ENCODE measurements at regions not wholly inside any gene's neighbourhood (a gene's known extent, or its start where the extent isn't known, plus 50 kb on each side); places are given as distances from the start of the nearest gene placed in this dataset.
A peak's percentile ranks its signal among the peaks of the same experiment; 100 is the strongest.

DNA sequence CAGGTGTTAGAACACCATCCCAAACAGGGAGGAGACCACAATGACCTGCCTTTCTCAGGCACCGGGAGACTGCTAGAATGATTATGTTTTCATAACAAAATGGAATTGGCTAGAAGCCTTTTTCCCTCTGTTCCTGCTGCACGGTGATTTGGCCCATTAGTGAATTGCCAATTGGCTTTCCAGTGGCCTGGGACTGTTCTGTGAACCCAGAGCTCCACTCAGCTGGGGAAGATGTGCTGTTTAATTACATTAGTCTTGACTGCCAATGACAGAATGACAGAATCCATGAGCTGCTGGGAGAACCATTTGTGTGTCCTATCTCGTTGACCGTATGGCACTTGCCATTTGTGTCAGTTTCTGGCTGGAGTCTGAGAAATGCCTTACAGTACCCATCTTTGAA, 242.9 kb downstream of the CDH11 start:
- Histone ChIP-seq H3K4me2 (ENCODE audit: low read length) (no peak overlapping the region), H3K9me2 (replicated peaks; ENCODE audit: control insufficient read depth, low read length) (no peaks in the 10 kb centered on the region), H3K36me3 (ENCODE audit: control insufficient read depth, low read length) (no peaks in the 10 kb centered on the region), H3K4me3 (ENCODE audit: low read length) (no peak overlapping the region), H3K27ac (ENCODE audit: low read depth, low read length) (no peak overlapping the region), H4K20me1 (ENCODE audit: control insufficient read depth, insufficient read depth, low read depth, low read length) (no peaks in the 10 kb centered on the region), H3K27me3 (ENCODE audit: control insufficient read depth, low read length) (no peaks in the 10 kb centered on the region), H3K79me2 (ENCODE audit: control insufficient read depth, low read length) (no peaks in the 10 kb centered on the region), H3K9me3 (ENCODE audit: control insufficient read depth, insufficient read depth, low read length) (no peaks in the 10 kb centered on the region), H3F3A (ENCODE audit: control insufficient read depth, insufficient read depth) (no peaks in the 10 kb centered on the region), H3K4me1 (ENCODE audit: control insufficient read depth, low read length) (no peaks in the 10 kb centered on the region)
- TF ChIP-seq, protein P1, sequence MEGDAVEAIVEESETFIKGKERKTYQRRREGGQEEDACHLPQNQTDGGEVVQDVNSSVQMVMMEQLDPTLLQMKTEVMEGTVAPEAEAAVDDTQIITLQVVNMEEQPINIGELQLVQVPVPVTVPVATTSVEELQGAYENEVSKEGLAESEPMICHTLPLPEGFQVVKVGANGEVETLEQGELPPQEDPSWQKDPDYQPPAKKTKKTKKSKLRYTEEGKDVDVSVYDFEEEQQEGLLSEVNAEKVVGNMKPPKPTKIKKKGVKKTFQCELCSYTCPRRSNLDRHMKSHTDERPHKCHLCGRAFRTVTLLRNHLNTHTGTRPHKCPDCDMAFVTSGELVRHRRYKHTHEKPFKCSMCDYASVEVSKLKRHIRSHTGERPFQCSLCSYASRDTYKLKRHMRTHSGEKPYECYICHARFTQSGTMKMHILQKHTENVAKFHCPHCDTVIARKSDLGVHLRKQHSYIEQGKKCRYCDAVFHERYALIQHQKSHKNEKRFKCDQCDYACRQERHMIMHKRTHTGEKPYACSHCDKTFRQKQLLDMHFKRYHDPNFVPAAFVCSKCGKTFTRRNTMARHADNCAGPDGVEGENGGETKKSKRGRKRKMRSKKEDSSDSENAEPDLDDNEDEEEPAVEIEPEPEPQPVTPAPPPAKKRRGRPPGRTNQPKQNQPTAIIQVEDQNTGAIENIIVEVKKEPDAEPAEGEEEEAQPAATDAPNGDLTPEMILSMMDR (IDR thresholded peaks at IDR 0.05; ENCODE audit: low read depth, low read length, poor library complexity, severe bottlenecking), result no peak
- no peak for TF ChIP-seq EZH2phosphoT487 (IDR thresholded peaks at IDR 0.05; ENCODE audit: borderline replicate concordance, low read length)

DNA sequence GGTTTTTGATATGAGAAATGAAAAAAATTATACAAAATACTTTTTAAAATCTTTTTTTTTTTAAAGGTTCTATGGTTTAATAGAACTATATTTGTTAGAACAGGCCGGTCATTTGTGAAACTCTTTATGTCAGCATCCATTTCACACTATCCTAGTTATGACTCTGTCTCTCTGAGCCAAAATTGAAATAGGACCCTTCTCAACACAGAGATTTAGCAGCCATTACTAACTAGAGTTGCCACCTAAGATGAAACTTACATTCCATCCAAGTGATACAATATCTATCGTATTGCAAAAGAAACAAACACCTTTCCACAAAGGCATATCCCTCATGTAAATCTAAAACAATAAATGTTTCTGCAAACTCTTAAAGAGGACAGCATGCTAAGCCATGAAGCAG, 249.8 kb downstream of the CDH11 start:
- no peaks in the 10 kb centered on the region for H3K79me2 ChIP-seq (ENCODE audit: control insufficient read depth, low read length)
- H3K4me2 ChIP-seq (ENCODE audit: low read length), result no peak overlapping the region
- peaks cover 14% of the 10 kb centered on the region for H3K4me1 ChIP-seq (ENCODE audit: control insufficient read depth, low read length)
- no peaks in the 10 kb centered on the region for H3K9me3 ChIP-seq (ENCODE audit: control insufficient read depth, insufficient read depth, low read length)
- TF ChIP-seq, protein P1 (IDR thresholded peaks at IDR 0.05; ENCODE audit: low read depth, low read length, poor library complexity, severe bottlenecking), result no peak
- no peak for TF ChIP-seq EZH2phosphoT487 (IDR thresholded peaks at IDR 0.05; ENCODE audit: borderline replicate concordance, low read length)
- no peaks in the 10 kb centered on the region for H3K9me2 ChIP-seq (replicated peaks; ENCODE audit: control insufficient read depth, low read length)
- no peaks in the 10 kb centered on the region for H4K20me1 ChIP-seq (ENCODE audit: control insufficient read depth, insufficient read depth, low read depth, low read length)
- no peaks in the 10 kb centered on the region for H3K27me3 ChIP-seq (ENCODE audit: control insufficient read depth, low read length)
- H3F3A ChIP-seq (ENCODE audit: control insufficient read depth, insufficient read depth), result no peaks in the 10 kb centered on the region
- no peak overlapping the region for H3K4me3 ChIP-seq (ENCODE audit: low read length)
- no peak overlapping the region for H3K27ac ChIP-seq (ENCODE audit: low read depth, low read length)
- no peaks in the 10 kb centered on the region for H3K36me3 ChIP-seq (ENCODE audit: control insufficient read depth, low read length)

DNA sequence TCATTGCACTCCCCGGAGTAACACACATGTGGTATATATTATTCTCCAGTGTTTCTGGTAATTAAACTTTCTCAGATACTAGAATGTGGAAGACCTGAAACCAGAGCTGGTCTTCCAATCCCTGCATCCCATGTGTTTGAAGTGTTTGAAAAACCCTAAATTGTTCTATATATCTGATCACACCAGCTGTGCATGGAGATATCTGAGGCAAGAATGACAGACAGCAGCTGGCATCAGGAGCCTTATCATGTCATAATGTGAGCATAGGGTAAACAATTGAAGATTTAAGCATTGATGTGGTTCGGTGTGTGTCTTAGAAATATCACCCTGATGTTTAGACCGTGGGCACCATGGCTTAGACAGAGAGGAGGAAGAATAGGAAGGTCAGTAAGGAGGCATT, 251.0 kb downstream of the CDH11 start:
- H3F3A ChIP-seq (ENCODE audit: control insufficient read depth, insufficient read depth), result no peaks in the 10 kb centered on the region
- no peaks in the 10 kb centered on the region for H4K20me1 ChIP-seq (ENCODE audit: control insufficient read depth, insufficient read depth, low read depth, low read length)
- H3K27ac ChIP-seq (ENCODE audit: low read depth, low read length), result no peak overlapping the region
- H3K4me1 ChIP-seq (ENCODE audit: control insufficient read depth, low read length), result peaks cover 14% of the 10 kb centered on the region
- H3K4me3 ChIP-seq (ENCODE audit: low read length), result no peak overlapping the region
- TF ChIP-seq, protein P1 (IDR thresholded peaks at IDR 0.05; ENCODE audit: low read depth, low read length, poor library complexity, severe bottlenecking), result no peak
- TF ChIP-seq EZH2phosphoT487 (IDR thresholded peaks at IDR 0.05; ENCODE audit: borderline replicate concordance, low read length), result no peak
- H3K4me2 ChIP-seq (ENCODE audit: low read length), result no peak overlapping the region
- H3K79me2 ChIP-seq (ENCODE audit: control insufficient read depth, low read length), result no peaks in the 10 kb centered on the region
- no peaks in the 10 kb centered on the region for H3K27me3 ChIP-seq (ENCODE audit: control insufficient read depth, low read length)
- H3K9me2 ChIP-seq (replicated peaks; ENCODE audit: control insufficient read depth, low read length), result no peaks in the 10 kb centered on the region
- H3K36me3 ChIP-seq (ENCODE audit: control insufficient read depth, low read length), result no peaks in the 10 kb centered on the region
- no peaks in the 10 kb centered on the region for H3K9me3 ChIP-seq (ENCODE audit: control insufficient read depth, insufficient read depth, low read length)

DNA sequence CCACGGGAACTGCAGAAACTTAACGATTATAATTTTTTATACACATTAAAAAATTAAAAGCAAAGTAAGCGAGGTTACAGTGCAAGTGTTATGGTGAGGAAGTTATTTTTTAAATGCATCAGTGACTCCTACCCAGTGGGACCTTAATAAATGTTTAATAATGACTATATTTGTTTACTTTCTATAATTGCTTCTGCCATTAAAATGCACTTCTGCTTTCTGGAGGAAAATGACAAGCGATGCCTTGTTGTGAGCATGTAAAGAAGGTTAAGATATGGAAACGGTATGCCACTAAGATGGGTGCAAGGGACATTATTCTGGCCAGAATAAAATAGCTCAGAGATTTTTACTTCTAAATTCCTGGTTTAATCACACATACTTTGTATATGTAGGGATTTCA, 252.1 kb downstream of the CDH11 start:
- TF ChIP-seq, protein P1 (IDR thresholded peaks at IDR 0.05; ENCODE audit: low read depth, low read length, poor library complexity, severe bottlenecking), result no peak
- TF ChIP-seq EZH2phosphoT487 (IDR thresholded peaks at IDR 0.05; ENCODE audit: borderline replicate concordance, low read length), result no peak

More for the DNA sequence above, 252.1 kb downstream of the CDH11 start:
- H3K27me3 ChIP-seq (ENCODE audit: control insufficient read depth, low read length), result no peaks in the 10 kb centered on the region
- no peaks in the 10 kb centered on the region for H3K36me3 ChIP-seq (ENCODE audit: control insufficient read depth, low read length)
- H3K4me3 ChIP-seq (ENCODE audit: low read length), result no peak overlapping the region
- H3K4me1 ChIP-seq (ENCODE audit: control insufficient read depth, low read length), result peaks cover 14% of the 10 kb centered on the region
- H3K4me2 ChIP-seq (ENCODE audit: low read length), result peak overlapping the region; percentile 16
- H3K9me2 ChIP-seq (replicated peaks; ENCODE audit: control insufficient read depth, low read length), result no peaks in the 10 kb centered on the region
- no peaks in the 10 kb centered on the region for H3F3A ChIP-seq (ENCODE audit: control insufficient read depth, insufficient read depth)
- H3K27ac ChIP-seq (ENCODE audit: low read depth, low read length), result no peak overlapping the region
- H3K79me2 ChIP-seq (ENCODE audit: control insufficient read depth, low read length), result no peaks in the 10 kb centered on the region
- no peaks in the 10 kb centered on the region for H4K20me1 ChIP-seq (ENCODE audit: control insufficient read depth, insufficient read depth, low read depth, low read length)
- no peaks in the 10 kb centered on the region for H3K9me3 ChIP-seq (ENCODE audit: control insufficient read depth, insufficient read depth, low read length)

All from DOHH2 (cell line).